Brain microvascular endothelial cell (primary cell): ENCODE measurements at regions not wholly inside any gene's neighbourhood (a gene's known extent, or its start where the extent isn't known, plus 50 kb on each side); places are given as distances from the start of the nearest gene placed in this dataset.

Source experiments
- DNase-seq: peaks from one replicate; pipeline ENCODE4 v3.0.0-alpha.2; 2020
- H3K27ac ChIP-seq: fragments of 250-450 bp; sonication (Bioruptor Pico); 2 replicates; pipeline ENCODE4 v1.5.1; 2020; ENCODE audit warnings: mild to moderate bottlenecking, moderate library complexity
- H3K27me3 ChIP-seq: fragments of 250-450 bp; sonication (Bioruptor Pico); replicated peaks from 2 replicates; pipeline ENCODE4 v1.5.1; 2020; ENCODE audit warnings: mild to moderate bottlenecking
- H3K36me3 ChIP-seq: fragments of 250-450 bp; sonication (Bioruptor Pico); replicated peaks from 2 replicates; pipeline ENCODE4 v1.5.1; 2020; ENCODE audit warnings: mild to moderate bottlenecking
- H3K4me3 ChIP-seq: 2 replicates; pipeline ENCODE4 v1.5.1; 2011; ENCODE audit warnings: low read depth, mild to moderate bottlenecking, control low read depth, low read length, moderate library complexity
- in situ Hi-C: cut with HindIII; loops from 2 replicates; pipeline ENCODE4 v1.10.0; 2017; ENCODE audit warnings: low sequenced_read_pairs, low pct_ligation_motif_present
- TF ChIP-seq, protein P1 (sequence below): IDR thresholded peaks from 2 replicates; pipeline ENCODE4 v1.5.1; 2011; ENCODE audit warnings: low read depth, mild to moderate bottlenecking, moderate library complexity, low read length, control low read depth, inconsistent platforms; ENCODE audit errors: missing control alignments

- in situ Hi-C loops, result no loop called here
- no peak for DNase-seq
- no peaks in the 10 kb centered on the region for H3K27me3 ChIP-seq
- H3K36me3 ChIP-seq, result no peaks in the 10 kb centered on the region
- no peak overlapping the region for H3K4me3 ChIP-seq
- TF ChIP-seq, protein P1, sequence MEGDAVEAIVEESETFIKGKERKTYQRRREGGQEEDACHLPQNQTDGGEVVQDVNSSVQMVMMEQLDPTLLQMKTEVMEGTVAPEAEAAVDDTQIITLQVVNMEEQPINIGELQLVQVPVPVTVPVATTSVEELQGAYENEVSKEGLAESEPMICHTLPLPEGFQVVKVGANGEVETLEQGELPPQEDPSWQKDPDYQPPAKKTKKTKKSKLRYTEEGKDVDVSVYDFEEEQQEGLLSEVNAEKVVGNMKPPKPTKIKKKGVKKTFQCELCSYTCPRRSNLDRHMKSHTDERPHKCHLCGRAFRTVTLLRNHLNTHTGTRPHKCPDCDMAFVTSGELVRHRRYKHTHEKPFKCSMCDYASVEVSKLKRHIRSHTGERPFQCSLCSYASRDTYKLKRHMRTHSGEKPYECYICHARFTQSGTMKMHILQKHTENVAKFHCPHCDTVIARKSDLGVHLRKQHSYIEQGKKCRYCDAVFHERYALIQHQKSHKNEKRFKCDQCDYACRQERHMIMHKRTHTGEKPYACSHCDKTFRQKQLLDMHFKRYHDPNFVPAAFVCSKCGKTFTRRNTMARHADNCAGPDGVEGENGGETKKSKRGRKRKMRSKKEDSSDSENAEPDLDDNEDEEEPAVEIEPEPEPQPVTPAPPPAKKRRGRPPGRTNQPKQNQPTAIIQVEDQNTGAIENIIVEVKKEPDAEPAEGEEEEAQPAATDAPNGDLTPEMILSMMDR, result no peak
- no peak overlapping the region for H3K27ac ChIP-seq
Observed at GRCh38 chr9:107721705-107722245, 232.2 kb upstream of the KLF4 start.

GRCh38 chr9:107720501-107720900 is 230.9 kb upstream of the KLF4 start:
- TF ChIP-seq, protein P1, result no peak

DNA sequence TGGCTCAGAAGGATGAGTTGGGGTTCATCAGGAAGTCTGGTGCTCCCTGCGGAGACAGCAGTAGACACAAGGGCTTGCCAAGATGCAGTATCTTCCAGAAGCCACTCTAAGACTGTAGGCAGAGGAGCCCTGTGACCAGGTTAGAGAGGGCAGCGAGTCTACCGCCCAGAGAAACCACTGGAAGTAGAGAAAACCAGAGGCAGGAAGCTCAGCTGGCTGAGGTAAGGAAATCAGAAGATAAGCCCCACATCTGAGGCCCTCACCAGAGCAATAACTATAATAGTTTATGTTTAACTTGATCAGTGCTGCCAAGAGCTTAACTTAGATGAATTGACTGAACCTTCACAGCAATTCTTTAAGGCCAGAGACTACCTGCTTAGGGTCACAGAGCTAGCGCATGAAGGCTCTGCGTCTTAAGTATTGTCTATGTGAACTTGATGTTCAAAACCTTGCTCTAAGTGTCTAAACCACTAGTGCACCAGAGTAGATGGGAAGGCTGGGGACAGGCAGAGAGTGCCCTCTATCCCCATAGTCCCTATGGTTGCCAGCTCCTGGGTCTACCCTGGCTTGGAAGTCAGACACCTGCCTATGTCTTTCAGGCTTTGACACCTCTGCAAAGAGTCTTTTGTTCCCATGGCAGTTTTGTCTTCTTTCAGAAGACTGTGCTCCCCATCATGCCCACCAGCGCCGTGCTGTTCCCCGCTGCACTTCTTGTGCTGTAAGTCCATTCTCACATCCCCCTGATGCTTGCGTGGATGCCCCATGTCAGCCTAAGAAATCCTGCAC is 228.2 kb upstream of the KLF4 start:
- Histone ChIP-seq H3K4me3 (no peak overlapping the region), H3K36me3 (no peaks in the 10 kb centered on the region), H3K27ac (no peak overlapping the region), H3K27me3 (no peaks in the 10 kb centered on the region)
- DNase-seq, result no peak
- in situ Hi-C loops, result no loop called here
- TF ChIP-seq, protein P1, result no peak

More at GRCh38 chr9:107720501-107720900, 230.9 kb upstream of the KLF4 start:
- in situ Hi-C loops, result no loop called here
- no peak for DNase-seq
- Histone ChIP-seq H3K4me3 (no peak overlapping the region), H3K27ac (no peak overlapping the region), H3K27me3 (no peaks in the 10 kb centered on the region), H3K36me3 (no peaks in the 10 kb centered on the region)

GRCh38 chr9:107715740-107716139 is 226.2 kb upstream of the KLF4 start:
- Histone ChIP-seq H3K27me3 (no peaks in the 10 kb centered on the region), H3K36me3 (no peaks in the 10 kb centered on the region), H3K4me3 (no peak overlapping the region), H3K27ac (no peak overlapping the region)
- in situ Hi-C loops, result no loop called here
- TF ChIP-seq, protein P1, result no peak
- no peak for DNase-seq

GRCh38 chr9:107713470-107713869 is 223.9 kb upstream of the KLF4 start:
- in situ Hi-C loops, result no loop called here
- TF ChIP-seq, protein P1, result no peak
- Histone ChIP-seq H3K27ac (no peak overlapping the region), H3K27me3 (no peaks in the 10 kb centered on the region), H3K4me3 (no peak overlapping the region), H3K36me3 (no peaks in the 10 kb centered on the region)
- DNase-seq, result no peak
